ENCODE measurements at regions not wholly inside any gene's neighbourhood (a gene's known extent, or its start where the extent isn't known, plus 50 kb on each side); places are given as distances from the start of the nearest gene placed in this dataset.
"Not testable (repeated sequence)": the region's sequence is repeated elsewhere in the genome, so short reads cannot be mapped to it uniquely, and the experiment has no call there.

- no peak overlapping the region for H3K4me3 ChIP-seq (ENCODE audit: low read depth, low read length)
- TF ChIP-seq CTCF (IDR thresholded peaks at IDR 0.05; ENCODE audit: insufficient read depth, low read depth, low read length): no peak
- DNase-seq (ENCODE audit: low read depth): no peak
These were observed 103.2 kb upstream of the WDR75 start for GRCh38 chr2:189338115-189338514.

GRCh38 chr2:189341077-189341476 is 100.2 kb upstream of the WDR75 start:
- no peak for DNase-seq (ENCODE audit: low read depth)
- H3K4me3 ChIP-seq (ENCODE audit: low read depth, low read length): no peak overlapping the region
- no peak for TF ChIP-seq CTCF (IDR thresholded peaks at IDR 0.05; ENCODE audit: insufficient read depth, low read depth, low read length)

- no peak for TF ChIP-seq CTCF (IDR thresholded peaks at IDR 0.05; ENCODE audit: insufficient read depth, low read depth, low read length)
- no peak overlapping the region for H3K4me3 ChIP-seq (ENCODE audit: low read depth, low read length)
- DNase-seq (ENCODE audit: low read depth): no peak
These were observed 97.2 kb upstream of the WDR75 start for GRCh38 chr2:189344043-189344442.

GRCh38 chr2:189347540-189347939 is 93.7 kb upstream of the WDR75 start:
- peak; percentile 97 for DNase-seq (ENCODE audit: low read depth)
- no peak overlapping the region for H3K4me3 ChIP-seq (ENCODE audit: low read depth, low read length)
- TF ChIP-seq CTCF (IDR thresholded peaks at IDR 0.05; ENCODE audit: insufficient read depth, low read depth, low read length): peak; percentile 40

- H3K4me3 ChIP-seq (ENCODE audit: low read depth, low read length): no peak overlapping the region
- no peak for DNase-seq (ENCODE audit: low read depth)
- no peak for TF ChIP-seq CTCF (IDR thresholded peaks at IDR 0.05; ENCODE audit: insufficient read depth, low read depth, low read length)
These were observed 92.9 kb upstream of the WDR75 start for GRCh38 chr2:189348369-189348768.

- H3K4me3 ChIP-seq (ENCODE audit: low read depth, low read length): no peak overlapping the region
- no peak for TF ChIP-seq CTCF (IDR thresholded peaks at IDR 0.05; ENCODE audit: insufficient read depth, low read depth, low read length)
- DNase-seq (ENCODE audit: low read depth): peak; percentile 89
These were observed 90.6 kb upstream of the WDR75 start for GRCh38 chr2:189350540-189351209.

- not testable (repeated sequence) for H3K4me3 ChIP-seq (ENCODE audit: low read depth, low read length); DNase-seq (ENCODE audit: low read depth)
These were observed 89.3 kb upstream of the WDR75 start for GRCh38 chr2:189351933-189352332.

- not testable (repeated sequence) for DNase-seq (ENCODE audit: low read depth); H3K4me3 ChIP-seq (ENCODE audit: low read depth, low read length)
These were observed 83.9 kb upstream of the WDR75 start for GRCh38 chr2:189357375-189357774.

All from fibroblast of villous mesenchyme (primary cell).